ENCODE measurements at regions not wholly inside any gene's neighbourhood (a gene's known extent, or its start where the extent isn't known, plus 50 kb on each side); places are given as distances from the start of the nearest gene placed in this dataset.

DNA sequence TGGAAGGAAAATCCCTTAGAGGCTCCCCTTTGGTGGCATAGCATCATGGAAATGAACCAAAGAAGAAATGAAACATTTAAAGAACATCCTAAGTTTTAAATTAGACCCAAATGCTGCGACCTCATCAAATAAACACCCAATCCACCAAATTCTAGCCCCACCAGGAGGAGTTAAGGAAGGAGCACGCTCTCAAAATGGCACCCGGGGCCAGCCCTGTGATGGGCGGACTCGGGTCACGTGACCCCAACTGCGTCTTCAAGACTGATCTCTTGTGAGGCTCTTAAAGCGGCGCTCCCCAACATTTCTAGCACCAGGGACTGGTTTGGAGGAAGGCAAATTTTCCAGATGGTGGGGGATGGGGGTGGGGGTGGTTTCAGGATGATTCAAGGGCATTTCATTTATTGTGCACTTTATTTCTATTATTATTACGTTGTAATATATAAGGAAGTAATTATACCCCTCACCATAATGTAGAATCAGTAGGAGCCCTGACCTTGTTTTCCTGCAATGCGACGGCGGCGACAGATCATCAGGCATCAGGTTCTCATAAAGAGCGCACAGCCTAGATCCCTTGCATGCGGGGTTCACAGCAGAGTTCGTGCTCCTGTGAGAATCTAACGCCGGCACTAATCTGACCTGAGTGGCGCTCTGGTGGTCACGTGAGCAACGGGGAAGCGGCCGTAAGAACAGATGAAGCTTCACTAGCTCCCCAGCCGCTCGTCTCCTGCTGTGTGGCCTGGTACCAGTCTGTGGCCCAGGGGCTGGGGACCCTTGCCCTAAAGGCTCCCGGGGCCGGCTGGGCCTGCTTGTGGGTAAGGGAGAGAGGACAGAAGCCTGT, 55.3 kb upstream of the SLC22A11 start:
- no peak for TF ChIP-seq TAF1 (IDR thresholded peaks at IDR 0.05; ENCODE audit: low read depth)
- no peak for TF ChIP-seq CREB1 (IDR thresholded peaks at IDR 0.05; ENCODE audit: low read depth)
- TF ChIP-seq NFIC (IDR thresholded peaks at IDR 0.05): no peak
- TF ChIP-seq, protein P1, sequence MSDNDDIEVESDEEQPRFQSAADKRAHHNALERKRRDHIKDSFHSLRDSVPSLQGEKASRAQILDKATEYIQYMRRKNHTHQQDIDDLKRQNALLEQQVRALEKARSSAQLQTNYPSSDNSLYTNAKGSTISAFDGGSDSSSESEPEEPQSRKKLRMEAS (IDR thresholded peaks at IDR 0.05): no peak
- no peak for TF ChIP-seq RAD21 (IDR thresholded peaks at IDR 0.05; ENCODE audit: low read depth)
- TF ChIP-seq, protein P2, sequence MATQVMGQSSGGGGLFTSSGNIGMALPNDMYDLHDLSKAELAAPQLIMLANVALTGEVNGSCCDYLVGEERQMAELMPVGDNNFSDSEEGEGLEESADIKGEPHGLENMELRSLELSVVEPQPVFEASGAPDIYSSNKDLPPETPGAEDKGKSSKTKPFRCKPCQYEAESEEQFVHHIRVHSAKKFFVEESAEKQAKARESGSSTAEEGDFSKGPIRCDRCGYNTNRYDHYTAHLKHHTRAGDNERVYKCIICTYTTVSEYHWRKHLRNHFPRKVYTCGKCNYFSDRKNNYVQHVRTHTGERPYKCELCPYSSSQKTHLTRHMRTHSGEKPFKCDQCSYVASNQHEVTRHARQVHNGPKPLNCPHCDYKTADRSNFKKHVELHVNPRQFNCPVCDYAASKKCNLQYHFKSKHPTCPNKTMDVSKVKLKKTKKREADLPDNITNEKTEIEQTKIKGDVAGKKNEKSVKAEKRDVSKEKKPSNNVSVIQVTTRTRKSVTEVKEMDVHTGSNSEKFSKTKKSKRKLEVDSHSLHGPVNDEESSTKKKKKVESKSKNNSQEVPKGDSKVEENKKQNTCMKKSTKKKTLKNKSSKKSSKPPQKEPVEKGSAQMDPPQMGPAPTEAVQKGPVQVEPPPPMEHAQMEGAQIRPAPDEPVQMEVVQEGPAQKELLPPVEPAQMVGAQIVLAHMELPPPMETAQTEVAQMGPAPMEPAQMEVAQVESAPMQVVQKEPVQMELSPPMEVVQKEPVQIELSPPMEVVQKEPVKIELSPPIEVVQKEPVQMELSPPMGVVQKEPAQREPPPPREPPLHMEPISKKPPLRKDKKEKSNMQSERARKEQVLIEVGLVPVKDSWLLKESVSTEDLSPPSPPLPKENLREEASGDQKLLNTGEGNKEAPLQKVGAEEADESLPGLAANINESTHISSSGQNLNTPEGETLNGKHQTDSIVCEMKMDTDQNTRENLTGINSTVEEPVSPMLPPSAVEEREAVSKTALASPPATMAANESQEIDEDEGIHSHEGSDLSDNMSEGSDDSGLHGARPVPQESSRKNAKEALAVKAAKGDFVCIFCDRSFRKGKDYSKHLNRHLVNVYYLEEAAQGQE (IDR thresholded peaks at IDR 0.05; ENCODE audit: low read depth): no peak
- no peak for TF ChIP-seq EGR1 (IDR thresholded peaks at IDR 0.05)
- no peak for TF ChIP-seq EP300 (IDR thresholded peaks at IDR 0.05; ENCODE audit: borderline replicate concordance)
- no peak for TF ChIP-seq FOXM1 (IDR thresholded peaks at IDR 0.05; ENCODE audit: borderline replicate concordance, low read depth)
- TF ChIP-seq ZBTB7A (IDR thresholded peaks at IDR 0.05; ENCODE audit: low read depth): no peak
